ENCODE measurements at regions not wholly inside any gene's neighbourhood (a gene's known extent, or its start where the extent isn't known, plus 50 kb on each side); places are given as distances from the start of the nearest gene placed in this dataset.

GRCh38 chr3:74315291-74315690, 299.2 kb downstream of the CNTN3 start:
- TF ChIP-seq EZH2 (IDR thresholded peaks at IDR 0.05; ENCODE audit: borderline replicate concordance, low read length) (no peak), CTCF (IDR thresholded peaks at IDR 0.05; ENCODE audit: low read length) (no peak)
